Activated CD4-positive, alpha-beta T cell treated with anti-CD3 and anti-CD28 coated beads, Interleukin-2, amount 50 U/mL, for 24 hours (primary cell): ENCODE measurements at regions not wholly inside any gene's neighbourhood (a gene's known extent, or its start where the extent isn't known, plus 50 kb on each side); places are given as distances from the start of the nearest gene placed in this dataset.
"Not testable (repeated sequence)": the region's sequence is repeated elsewhere in the genome, so short reads cannot be mapped to it uniquely, and the experiment has no call there.

ENCODE experiments used
- DNase-seq, 2 donors: peaks; one replicate each; pipeline ENCODE4 v3.0.0-alpha.2; 2020; ENCODE audit warnings: low read depth in 1 of 2, low spot score in 1 of 2

- no peak for DNase-seq
Observed at GRCh38 chr7:82625377-82625776, 181.8 kb upstream of the CACNA2D1 start.

- DNase-seq = no peak
Observed at GRCh38 chr7:82624965-82625364, 181.4 kb upstream of the CACNA2D1 start.

- no peak for DNase-seq
Observed at GRCh38 chr7:82624337-82624736, 180.8 kb upstream of the CACNA2D1 start.

- no peak for DNase-seq
Observed at GRCh38 chr7:82623812-82624211, 180.2 kb upstream of the CACNA2D1 start.

- no peak for DNase-seq
Observed at GRCh38 chr7:82617156-82617555, 173.6 kb upstream of the CACNA2D1 start.

GRCh38 chr7:82616059-82616728 lies 172.6 kb upstream of the CACNA2D1 start:
- DNase-seq = no peak

GRCh38 chr7:82615527-82615926 lies 171.9 kb upstream of the CACNA2D1 start:
- no peak for DNase-seq

- DNase-seq = no peak
Observed at GRCh38 chr7:82609746-82610145, 166.2 kb upstream of the CACNA2D1 start.

GRCh38 chr7:82605247-82605864 lies 161.8 kb upstream of the CACNA2D1 start:
- DNase-seq = no peak

- no peak for DNase-seq
Observed at GRCh38 chr7:82602066-82602465, 158.5 kb upstream of the CACNA2D1 start.

GRCh38 chr7:82600531-82600930 lies 157.0 kb upstream of the CACNA2D1 start:
- DNase-seq = no peak

- DNase-seq = no peak
Observed at GRCh38 chr7:82599895-82600294, 156.3 kb upstream of the CACNA2D1 start.

GRCh38 chr7:82598958-82599357 lies 155.4 kb upstream of the CACNA2D1 start:
- DNase-seq = no peak

- not testable (repeated sequence) for DNase-seq
Observed at GRCh38 chr7:82595795-82596194, 152.2 kb upstream of the CACNA2D1 start.

- no peak for DNase-seq
Observed at GRCh38 chr7:82595176-82595575, 151.6 kb upstream of the CACNA2D1 start.

GRCh38 chr7:82594665-82595064 lies 151.1 kb upstream of the CACNA2D1 start:
- no peak for DNase-seq

- no peak for DNase-seq
Observed at GRCh38 chr7:82593780-82594179, 150.2 kb upstream of the CACNA2D1 start.

- no peak for DNase-seq
Observed at GRCh38 chr7:82592416-82592815, 148.8 kb upstream of the CACNA2D1 start.

GRCh38 chr7:82579047-82579446 lies 135.5 kb upstream of the CACNA2D1 start:
- no peak for DNase-seq

- no peak for DNase-seq
Observed at GRCh38 chr7:82578430-82578829, 134.9 kb upstream of the CACNA2D1 start.

GRCh38 chr7:82572195-82572880 lies 128.8 kb upstream of the CACNA2D1 start:
- DNase-seq = peak in 1 of 2 donors; percentile 44

- DNase-seq = not testable (repeated sequence)
Observed at GRCh38 chr7:82571047-82571446, 127.5 kb upstream of the CACNA2D1 start.
